Tibial nerve (tissue), 3 donors: ENCODE measurements at regions not wholly inside any gene's neighbourhood (a gene's known extent, or its start where the extent isn't known, plus 50 kb on each side); places are given as distances from the start of the nearest gene placed in this dataset.

ENCODE experiments used
- POLR2A ChIP-seq, 2 donors: fragments of 450-650 bp; IDR thresholded peaks; one replicate each; pipeline ENCODE4 v1.6.1; 2017; ENCODE audit warnings: antibody characterized with exemption in 2 of 2, mild to moderate bottlenecking in 2 of 2, moderate library complexity in 2 of 2
- TF ChIP-seq, protein P1 (sequence below), 5 experiments: fragments of 200-600 bp in 3 of 5; fragments of 450-650 bp in 2 of 5; sonication (generic) in 3 of 5; IDR thresholded peaks; one replicate each; pipeline ENCODE4 v1.5.1; 2016 to 2019; ENCODE audit warnings: antibody characterized with exemption in 5 of 5, mild to moderate bottlenecking in 3 of 5, moderate library complexity in 2 of 5

DNA sequence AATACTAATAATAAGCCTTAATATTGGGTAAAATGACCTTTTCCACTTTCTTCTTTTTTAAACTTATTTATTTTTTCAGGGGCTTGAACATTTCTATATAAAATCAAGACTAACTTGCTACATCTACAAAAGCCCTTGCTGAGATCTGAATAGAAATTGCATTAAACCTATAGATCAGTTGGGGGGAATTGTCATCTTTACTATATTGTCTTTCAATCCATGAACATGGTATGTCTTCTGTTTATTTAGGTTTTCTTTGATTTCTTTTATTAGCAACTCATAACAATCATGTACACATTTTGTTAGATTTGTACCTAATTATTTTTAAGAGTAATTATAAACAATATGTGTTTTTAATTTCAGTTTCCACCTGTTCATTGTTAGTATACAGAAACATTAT is 96.4 kb upstream of the SLC22A23 start:
- TF ChIP-seq, protein P1, sequence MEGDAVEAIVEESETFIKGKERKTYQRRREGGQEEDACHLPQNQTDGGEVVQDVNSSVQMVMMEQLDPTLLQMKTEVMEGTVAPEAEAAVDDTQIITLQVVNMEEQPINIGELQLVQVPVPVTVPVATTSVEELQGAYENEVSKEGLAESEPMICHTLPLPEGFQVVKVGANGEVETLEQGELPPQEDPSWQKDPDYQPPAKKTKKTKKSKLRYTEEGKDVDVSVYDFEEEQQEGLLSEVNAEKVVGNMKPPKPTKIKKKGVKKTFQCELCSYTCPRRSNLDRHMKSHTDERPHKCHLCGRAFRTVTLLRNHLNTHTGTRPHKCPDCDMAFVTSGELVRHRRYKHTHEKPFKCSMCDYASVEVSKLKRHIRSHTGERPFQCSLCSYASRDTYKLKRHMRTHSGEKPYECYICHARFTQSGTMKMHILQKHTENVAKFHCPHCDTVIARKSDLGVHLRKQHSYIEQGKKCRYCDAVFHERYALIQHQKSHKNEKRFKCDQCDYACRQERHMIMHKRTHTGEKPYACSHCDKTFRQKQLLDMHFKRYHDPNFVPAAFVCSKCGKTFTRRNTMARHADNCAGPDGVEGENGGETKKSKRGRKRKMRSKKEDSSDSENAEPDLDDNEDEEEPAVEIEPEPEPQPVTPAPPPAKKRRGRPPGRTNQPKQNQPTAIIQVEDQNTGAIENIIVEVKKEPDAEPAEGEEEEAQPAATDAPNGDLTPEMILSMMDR (IDR thresholded peaks at IDR 0.05): no peak
- TF ChIP-seq POLR2A (IDR thresholded peaks at IDR 0.05): no peak
